HepG2 (cell line): ENCODE measurements at regions not wholly inside any gene's neighbourhood (a gene's known extent, or its start where the extent isn't known, plus 50 kb on each side); places are given as distances from the start of the nearest gene placed in this dataset.

Experiments used
- ADNP ChIP-seq: sonication (generic); formaldehyde crosslinking; IDR thresholded peaks from 2 replicates; pipeline ENCODE4 v1.4.0; 2020; ENCODE audit warnings: missing genetic modification reagents
- CREBL2 ChIP-seq: sonication (generic); formaldehyde crosslinking; IDR thresholded peaks from 2 replicates; pipeline ENCODE4 v1.8.1; 2023; ENCODE audit warnings: missing genetic modification reagents, mild to moderate bottlenecking, borderline replicate concordance
- FOXO4 ChIP-seq: sonication (generic); formaldehyde crosslinking; conservative IDR thresholded peaks from 2 replicates; pipeline ENCODE4 v1.8.1; 2023; ENCODE audit warnings: missing genetic modification reagents
- HNF4A ChIP-seq: sonication (generic); formaldehyde crosslinking; IDR thresholded peaks from 2 replicates; pipeline ENCODE4 v1.4.0; 2020; ENCODE audit warnings: missing genetic modification reagents
- IRF2 ChIP-seq: IDR thresholded peaks from 2 replicates; pipeline ENCODE4 v1.6.1; 2018; ENCODE audit warnings: missing genetic modification reagents, missing compliant biosample characterization
- KMT2B ChIP-seq: IDR thresholded peaks from 2 replicates; pipeline ENCODE4 v1.6.1; 2016; ENCODE audit warnings: missing genetic modification reagents, missing compliant biosample characterization
- MAFK ChIP-seq, 2 experiments: IDR thresholded peaks in 1 of 2; conservative IDR thresholded peaks in 1 of 2; 2 replicates each; pipeline ENCODE4 v1.6.1; 2011; ENCODE audit warnings: improper control_type of control experiment in 2 of 2, low read length in 2 of 2
- MXI1 ChIP-seq: IDR thresholded peaks from 3 replicates; pipeline ENCODE4 v1.6.1; 2012; ENCODE audit warnings: low read depth, low read length, inconsistent platforms, borderline replicate concordance
- NAIF1 ChIP-seq: sonication (generic); formaldehyde crosslinking; IDR thresholded peaks from 2 replicates; pipeline ENCODE4 v1.5.0; 2020; ENCODE audit warnings: mild to moderate bottlenecking, missing genetic modification reagents, borderline replicate concordance
- PLRG1 ChIP-seq: fragments of 450-650 bp; conservative IDR thresholded peaks from 2 replicates; pipeline ENCODE4 v1.6.1; 2016
- RXRB ChIP-seq: IDR thresholded peaks from 2 replicates; pipeline ENCODE4 v1.6.1; 2016; ENCODE audit warnings: borderline replicate concordance, missing genetic modification reagents, missing compliant biosample characterization
- SOX6 ChIP-seq, 2 experiments: fragments of 450-650 bp in 1 of 2; sonication (generic) in 1 of 2; formaldehyde crosslinking in 1 of 2; IDR thresholded peaks; 2 replicates each; pipeline versions ENCODE4 v1.4.0 to v1.6.1; 2017 to 2020; ENCODE audit warnings: antibody characterized with exemption in 1 of 2, mild to moderate bottlenecking in 1 of 2, missing genetic modification reagents in 1 of 2
- SRSF4 ChIP-seq: fragments of 200-400 bp; formaldehyde crosslinking; IDR thresholded peaks from one replicate; pipeline ENCODE4 v1.6.1; 2018; ENCODE audit warnings: mild to moderate bottlenecking, low read depth, low read length, moderate library complexity; ENCODE audit not compliant: poor library complexity, severe bottlenecking
- TBP ChIP-seq: sonication (generic); formaldehyde crosslinking; IDR thresholded peaks from 2 replicates; pipeline ENCODE4 v1.5.0; 2020; ENCODE audit warnings: missing genetic modification reagents
- TOPORS ChIP-seq: sonication (generic); formaldehyde crosslinking; IDR thresholded peaks from 2 replicates; pipeline ENCODE4 v1.8.0; 2023; ENCODE audit warnings: mild to moderate bottlenecking, missing genetic modification reagents
- WIZ ChIP-seq: sonication (generic); formaldehyde crosslinking; IDR thresholded peaks from 2 replicates; pipeline ENCODE4 v1.5.1; 2020; ENCODE audit warnings: mild to moderate bottlenecking, missing genetic modification reagents
- ZBTB46 ChIP-seq: sonication (generic); formaldehyde crosslinking; IDR thresholded peaks from 2 replicates; pipeline ENCODE4 v1.4.0; 2020; ENCODE audit warnings: mild to moderate bottlenecking, missing genetic modification reagents, borderline replicate concordance
- ZFP1 ChIP-seq: IDR thresholded peaks from 2 replicates; pipeline ENCODE4 v1.6.1; 2016
- ZMAT3 ChIP-seq: sonication (generic); formaldehyde crosslinking; conservative IDR thresholded peaks from 2 replicates; pipeline ENCODE4 v1.7.0; 2021; ENCODE audit warnings: missing genetic modification reagents
- ZNF225 ChIP-seq: sonication (generic); formaldehyde crosslinking; IDR thresholded peaks from 2 replicates; pipeline ENCODE4 v1.4.0; 2020; ENCODE audit warnings: mild to moderate bottlenecking, missing genetic modification reagents
- ZNF230 ChIP-seq: sonication (generic); formaldehyde crosslinking; IDR thresholded peaks from 2 replicates; pipeline ENCODE4 v1.4.0; 2020; ENCODE audit warnings: mild to moderate bottlenecking, missing genetic modification reagents
- ZNF317 ChIP-seq: sonication (generic); formaldehyde crosslinking; IDR thresholded peaks from 2 replicates; pipeline ENCODE4 v1.5.0; 2020; ENCODE audit warnings: mild to moderate bottlenecking, missing genetic modification reagents
- ZNF33B ChIP-seq: sonication (generic); formaldehyde crosslinking; IDR thresholded peaks from 2 replicates; pipeline ENCODE4 v1.5.1; 2020; ENCODE audit warnings: mild to moderate bottlenecking, missing genetic modification reagents
- ZNF350 ChIP-seq: sonication (generic); formaldehyde crosslinking; IDR thresholded peaks from 2 replicates; pipeline ENCODE4 v1.4.0; 2020; ENCODE audit warnings: mild to moderate bottlenecking, low read depth, missing genetic modification reagents, borderline replicate concordance
- ZNF432 ChIP-seq: sonication (generic); formaldehyde crosslinking; IDR thresholded peaks from 2 replicates; pipeline ENCODE4 v1.5.0; 2020; ENCODE audit warnings: missing genetic modification reagents, mild to moderate bottlenecking, borderline replicate concordance
- ZNF460 ChIP-seq: sonication (generic); formaldehyde crosslinking; IDR thresholded peaks from 2 replicates; pipeline ENCODE4 v1.5.1; 2020; ENCODE audit warnings: missing genetic modification reagents, mild to moderate bottlenecking, borderline replicate concordance
- ZNF709 ChIP-seq: sonication (generic); formaldehyde crosslinking; IDR thresholded peaks from 2 replicates; pipeline ENCODE4 v1.5.0; 2020; ENCODE audit warnings: mild to moderate bottlenecking, missing genetic modification reagents
- ZNF766 ChIP-seq: sonication (generic); formaldehyde crosslinking; IDR thresholded peaks from 2 replicates; pipeline ENCODE4 v1.5.0; 2020; ENCODE audit warnings: missing genetic modification reagents, borderline replicate concordance
- ZNF83 ChIP-seq: sonication (generic); formaldehyde crosslinking; IDR thresholded peaks from 2 replicates; pipeline ENCODE4 v1.4.0; 2020; ENCODE audit warnings: missing genetic modification reagents, mild to moderate bottlenecking, borderline replicate concordance

- TF ChIP-seq ZNF230 (CRISPR knock-in tag), result no peak
- TF ChIP-seq ZNF709, result no peak; the same call in 1 of the 2 replicates
- TF ChIP-seq PLRG1, result no peak
- no peak for TF ChIP-seq ZNF432
- TF ChIP-seq ZNF766 (CRISPR knock-in tag), result 0 out of 2 replicates have a peak, but pooled peaks have one; percentile 29
- no peak for TF ChIP-seq NAIF1 (CRISPR knock-in tag)
- no peak for TF ChIP-seq ZNF33B
- no peak for TF ChIP-seq ZNF83
- TF ChIP-seq FOXO4 (CRISPR knock-in tag), result no peak
- TF ChIP-seq HNF4A, result peak; percentile 82
- no peak for TF ChIP-seq ZNF225
- TF ChIP-seq IRF2 (CRISPR knock-in tag), result peak; percentile 78
- TF ChIP-seq TOPORS (CRISPR knock-in tag), result no peak
- TF ChIP-seq ZFP1 (CRISPR knock-in tag), result peak; percentile 78
- TF ChIP-seq MXI1, result peak; percentile 10; the same call in 1 of the 3 replicates
- TF ChIP-seq CREBL2, result no peak
- no peak for TF ChIP-seq TBP (CRISPR knock-in tag)
- TF ChIP-seq ZMAT3, result no peak; the same call in 1 of the 2 replicates
- TF ChIP-seq SRSF4, result no peak
- peak; percentile 30; the same call in 1 of the 2 replicates for TF ChIP-seq KMT2B (CRISPR knock-in tag)
- no peak for TF ChIP-seq ZNF317 (CRISPR knock-in tag)
- no peak for TF ChIP-seq ZNF460
- TF ChIP-seq RXRB (CRISPR knock-in tag), result peak; percentile 86
- TF ChIP-seq ADNP (CRISPR knock-in tag), result no peak
- no peak for TF ChIP-seq ZNF350
- peak in 1 of 2 experiments; percentile 1; a peak in 1 of 4 replicates for TF ChIP-seq MAFK (conservative IDR thresholded peaks at IDR 0.05 in 1 of 2, IDR thresholded peaks at IDR 0.05 in 1 of 2; ENCODE audit: low read length in 2 of 2)
- TF ChIP-seq ZBTB46, result no peak
- no peak for TF ChIP-seq WIZ (CRISPR knock-in tag)
- TF ChIP-seq SOX6 (IDR thresholded peaks at IDR 0.05), result no peak
- TF ChIP-seq SOX6 (CRISPR knock-in tag; IDR thresholded peaks at IDR 0.05), result peak; percentile 99
Observed at GRCh38 chr4:68732653-68733466, 62.4 kb upstream of the UGT2B15 start (continued).
